Esophagus squamous epithelium (tissue), 4 donors: ENCODE measurements at regions not wholly inside any gene's neighbourhood (a gene's known extent, or its start where the extent isn't known, plus 50 kb on each side); places are given as distances from the start of the nearest gene placed in this dataset.

Source experiments
- CTCF ChIP-seq, 6 experiments: fragments of 450-650 bp in 4 of 6; fragments of 200-600 bp in 2 of 6; sonication (generic) in 2 of 6; IDR thresholded peaks; one replicate each; pipeline ENCODE4 v1.5.1; 2016 to 2019; ENCODE audit warnings: antibody characterized with exemption in 6 of 6, mild to moderate bottlenecking in 4 of 6, moderate library complexity in 4 of 6
- POLR2A ChIP-seq, 4 donors: fragments of 450-650 bp; IDR thresholded peaks; one replicate each; pipeline ENCODE4 v1.6.1; 2017; ENCODE audit warnings: antibody characterized with exemption in 4 of 4, mild to moderate bottlenecking in 4 of 4, moderate library complexity in 3 of 4

DNA sequence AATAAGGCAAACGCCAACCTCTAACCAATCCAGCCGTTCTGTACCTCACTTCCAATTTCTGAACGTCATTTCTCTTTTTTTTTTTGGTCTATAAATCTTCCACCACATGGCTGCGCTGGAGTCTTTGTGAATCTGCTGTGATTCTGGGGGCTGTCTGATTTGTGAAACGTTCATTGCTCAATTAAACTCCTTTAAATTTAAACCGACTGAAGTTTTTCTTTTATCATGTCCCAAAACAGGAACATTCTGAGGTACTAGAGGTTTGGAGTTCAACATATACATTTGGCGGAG is 65.5 kb upstream of the BACH1 start:
- no peak for TF ChIP-seq CTCF (IDR thresholded peaks at IDR 0.05)
- no peak for TF ChIP-seq POLR2A (IDR thresholded peaks at IDR 0.05)
